Peyer's patch (tissue), 4 donors: ENCODE measurements at regions not wholly inside any gene's neighbourhood (a gene's known extent, or its start where the extent isn't known, plus 50 kb on each side); places are given as distances from the start of the nearest gene placed in this dataset.

ENCODE experiments used
- DNase-seq, 3 donors: peaks; one replicate each; pipeline ENCODE4 v3.0.0-alpha.2; 2017 to 2019
- H3K27ac ChIP-seq, 4 donors: fragments of 200-600 bp; sonication (generic); one replicate each; pipeline ENCODE4 v1.5.1; 2016 to 2019
- H3K27me3 ChIP-seq, 2 donors: fragments of 200-600 bp; sonication (generic); one replicate each; pipeline ENCODE4 v1.5.1; 2019
- H3K36me3 ChIP-seq, 3 donors: fragments of 200-600 bp; sonication (generic); one replicate each; pipeline ENCODE4 v1.5.1; 2016 to 2019
- H3K4me1 ChIP-seq, 4 donors: fragments of 200-600 bp; sonication (generic); one replicate each; pipeline ENCODE4 v1.5.1; 2016 to 2019
- H3K4me3 ChIP-seq, 4 donors: fragments of 200-600 bp; sonication (generic); 1 replicate in 3 of 4; 2 replicates in 1 of 4; pipeline ENCODE4 v1.5.1; 2016 to 2019; ENCODE audit warnings: mild to moderate bottlenecking in 1 of 4
- H3K9me3 ChIP-seq, 4 donors: fragments of 200-600 bp; sonication (generic); one replicate each; pipeline ENCODE4 v1.5.1; 2016 to 2019; ENCODE audit warnings: mild to moderate bottlenecking in 1 of 4
- POLR2A ChIP-seq, 2 donors: fragments of 450-650 bp; IDR thresholded peaks; one replicate each; pipeline ENCODE4 v1.5.1; 2017; ENCODE audit warnings: antibody characterized with exemption in 2 of 2, mild to moderate bottlenecking in 2 of 2, moderate library complexity in 2 of 2
- TF ChIP-seq, protein P1 (sequence below), 6 experiments: fragments of 450-650 bp in 4 of 6; fragments of 200-600 bp in 2 of 6; sonication (generic) in 1 of 6; IDR thresholded peaks; one replicate each; pipeline ENCODE4 v1.5.1; 2017 to 2019; ENCODE audit warnings: antibody characterized with exemption in 6 of 6, mild to moderate bottlenecking in 3 of 6, moderate library complexity in 1 of 6

DNA sequence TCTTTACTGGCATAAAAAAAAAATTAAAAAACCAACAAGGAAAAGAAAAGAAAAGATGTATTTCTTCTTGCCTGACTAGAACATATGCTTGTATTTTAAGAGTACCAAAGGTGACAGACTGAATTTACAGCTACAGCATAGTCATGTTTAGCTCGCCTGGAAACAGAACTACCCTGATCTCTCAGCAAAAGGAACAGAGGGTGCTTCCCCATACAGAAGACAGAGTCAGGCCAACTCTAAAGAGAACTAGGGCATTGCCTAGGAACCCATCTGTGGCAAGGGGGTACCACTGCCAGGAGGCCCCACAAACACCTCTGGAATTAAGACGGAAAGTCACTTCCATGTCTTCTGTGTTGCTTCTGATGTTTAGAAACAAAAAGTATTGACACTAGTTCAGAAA is 252.1 kb upstream of the STARD13 start:
- Histone ChIP-seq H3K27me3 (no peaks in the 10 kb centered on the region), H3K4me3 (no peak overlapping the region), H3K27ac (peak overlapping the region in 2 of 4 donors; percentile 17 to 69), H3K9me3 (no peaks in the 10 kb centered on the region), H3K36me3 (no peaks in the 10 kb centered on the region), H3K4me1 (peaks cover 0 to 8% (median 3%) of the 10 kb centered on the region in 4 donors)
- TF ChIP-seq, protein P1, sequence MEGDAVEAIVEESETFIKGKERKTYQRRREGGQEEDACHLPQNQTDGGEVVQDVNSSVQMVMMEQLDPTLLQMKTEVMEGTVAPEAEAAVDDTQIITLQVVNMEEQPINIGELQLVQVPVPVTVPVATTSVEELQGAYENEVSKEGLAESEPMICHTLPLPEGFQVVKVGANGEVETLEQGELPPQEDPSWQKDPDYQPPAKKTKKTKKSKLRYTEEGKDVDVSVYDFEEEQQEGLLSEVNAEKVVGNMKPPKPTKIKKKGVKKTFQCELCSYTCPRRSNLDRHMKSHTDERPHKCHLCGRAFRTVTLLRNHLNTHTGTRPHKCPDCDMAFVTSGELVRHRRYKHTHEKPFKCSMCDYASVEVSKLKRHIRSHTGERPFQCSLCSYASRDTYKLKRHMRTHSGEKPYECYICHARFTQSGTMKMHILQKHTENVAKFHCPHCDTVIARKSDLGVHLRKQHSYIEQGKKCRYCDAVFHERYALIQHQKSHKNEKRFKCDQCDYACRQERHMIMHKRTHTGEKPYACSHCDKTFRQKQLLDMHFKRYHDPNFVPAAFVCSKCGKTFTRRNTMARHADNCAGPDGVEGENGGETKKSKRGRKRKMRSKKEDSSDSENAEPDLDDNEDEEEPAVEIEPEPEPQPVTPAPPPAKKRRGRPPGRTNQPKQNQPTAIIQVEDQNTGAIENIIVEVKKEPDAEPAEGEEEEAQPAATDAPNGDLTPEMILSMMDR (IDR thresholded peaks at IDR 0.05) = no peak
- no peak for TF ChIP-seq POLR2A (IDR thresholded peaks at IDR 0.05)
- DNase-seq = no peak

DNA sequence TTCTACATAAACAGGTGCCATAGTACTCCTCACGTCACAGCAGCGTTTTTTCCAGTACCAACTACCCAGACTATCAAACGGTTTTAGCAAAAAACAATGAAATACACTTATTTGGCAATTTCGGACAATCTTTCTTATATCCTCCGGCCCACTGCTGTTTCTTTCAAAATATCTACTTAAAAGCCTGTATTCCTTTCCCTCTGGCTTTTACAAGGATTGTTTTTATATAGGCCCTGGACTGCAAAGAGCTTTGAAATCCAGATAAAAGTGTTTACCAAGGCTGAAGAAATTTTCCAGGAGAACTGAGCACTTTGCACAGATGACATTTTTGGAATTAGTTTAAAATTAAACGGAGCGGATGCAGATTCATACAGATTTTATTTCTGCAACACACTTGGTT is 255.9 kb upstream of the STARD13 start:
- peak overlapping the region in 2 of 4 donors; percentile 49 to 55 for H3K4me3 ChIP-seq
- TF ChIP-seq, protein P1 (IDR thresholded peaks at IDR 0.05) = no peak
- no peaks in the 10 kb centered on the region for H3K27me3 ChIP-seq
- H3K36me3 ChIP-seq = no peaks in the 10 kb centered on the region
- DNase-seq = no peak
- peak overlapping the region; percentile 81 to 98 (median 96) for H3K27ac ChIP-seq
- H3K4me1 ChIP-seq = peaks cover 0 to 18% (median 6%) of the 10 kb centered on the region in 4 donors
- H3K9me3 ChIP-seq = no peaks in the 10 kb centered on the region

DNA sequence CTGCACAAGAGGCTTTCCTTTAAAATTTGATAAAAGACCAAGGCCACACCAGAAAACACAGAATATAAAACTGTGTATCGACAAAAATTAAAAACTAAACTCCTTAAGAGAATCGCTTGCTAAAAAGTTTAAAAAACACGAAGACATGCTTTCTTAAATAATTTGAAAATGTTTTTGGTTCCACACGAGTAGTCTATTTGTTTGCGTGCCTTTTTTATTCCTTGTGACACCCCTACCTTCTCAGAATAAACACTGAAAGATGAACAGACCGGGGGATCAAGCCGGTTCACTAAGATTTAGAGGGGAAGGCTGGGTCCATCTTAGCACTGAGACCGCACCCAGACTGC is 256.4 kb upstream of the STARD13 start:
- no peaks in the 10 kb centered on the region for H3K36me3 ChIP-seq
- no peak for TF ChIP-seq POLR2A (IDR thresholded peaks at IDR 0.05)
- peak overlapping the region; percentile 43 to 56 (median 52) for H3K4me3 ChIP-seq
- peaks cover 0 to 18% (median 6%) of the 10 kb centered on the region in 4 donors for H3K4me1 ChIP-seq
- peak overlapping the region; percentile 81 to 98 (median 96) for H3K27ac ChIP-seq
- no peaks in the 10 kb centered on the region for H3K27me3 ChIP-seq
- no peaks in the 10 kb centered on the region for H3K9me3 ChIP-seq
- DNase-seq = no peak

DNA sequence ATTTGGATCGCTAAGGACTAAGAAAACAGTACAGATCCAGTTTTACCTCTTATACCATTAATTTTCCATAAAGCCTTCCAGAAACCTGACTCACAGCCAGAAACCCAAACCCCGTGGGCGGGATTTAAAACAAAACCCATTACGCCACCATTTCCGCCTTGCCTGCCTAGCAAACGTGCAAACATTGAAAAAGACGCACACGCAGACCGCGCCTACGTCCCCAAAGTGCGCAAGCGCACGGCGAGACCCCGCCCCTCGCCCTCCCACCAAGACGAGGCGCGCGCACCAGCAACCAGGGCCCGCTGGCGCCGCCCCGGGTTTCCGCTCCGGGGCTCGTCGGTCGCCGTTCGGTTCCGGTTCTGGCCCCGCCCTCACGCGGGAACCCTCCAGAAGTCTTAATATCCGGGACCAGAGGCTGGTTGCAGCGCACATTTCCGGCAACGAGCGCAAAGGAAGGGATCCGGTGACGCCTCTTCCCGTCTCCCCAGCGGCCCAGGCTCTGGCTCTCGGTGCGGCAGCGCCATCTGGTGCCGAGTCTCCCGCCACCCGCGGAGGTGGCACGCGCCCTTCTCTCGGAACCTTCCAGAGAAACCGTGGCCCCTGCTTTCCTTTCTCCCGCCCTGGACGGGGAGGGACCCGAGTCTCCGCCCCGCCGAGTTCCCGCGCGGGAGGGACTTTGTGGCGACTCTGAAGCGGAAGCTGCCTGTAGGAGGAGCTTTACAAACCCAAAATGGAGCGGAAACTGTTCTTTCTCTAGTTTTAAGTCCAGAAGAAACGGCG is 256.9 kb upstream of the STARD13 start:
- TF ChIP-seq, protein P1 (IDR thresholded peaks at IDR 0.05) = peak; percentile 58 to 96 (median 82)
- peak; percentile 33 to 64 for TF ChIP-seq POLR2A (IDR thresholded peaks at IDR 0.05)
- peaks cover 0 to 18% (median 6%) of the 10 kb centered on the region in 4 donors for H3K4me1 ChIP-seq
- H3K27me3 ChIP-seq = no peaks in the 10 kb centered on the region
- H3K4me3 ChIP-seq = peak overlapping the region; percentile 43 to 56 (median 52)
- H3K36me3 ChIP-seq = no peaks in the 10 kb centered on the region
- peak; percentile 96 to 99 (median 99) for DNase-seq
- peak overlapping the region; percentile 81 to 98 (median 96) for H3K27ac ChIP-seq
- no peaks in the 10 kb centered on the region for H3K9me3 ChIP-seq

DNA sequence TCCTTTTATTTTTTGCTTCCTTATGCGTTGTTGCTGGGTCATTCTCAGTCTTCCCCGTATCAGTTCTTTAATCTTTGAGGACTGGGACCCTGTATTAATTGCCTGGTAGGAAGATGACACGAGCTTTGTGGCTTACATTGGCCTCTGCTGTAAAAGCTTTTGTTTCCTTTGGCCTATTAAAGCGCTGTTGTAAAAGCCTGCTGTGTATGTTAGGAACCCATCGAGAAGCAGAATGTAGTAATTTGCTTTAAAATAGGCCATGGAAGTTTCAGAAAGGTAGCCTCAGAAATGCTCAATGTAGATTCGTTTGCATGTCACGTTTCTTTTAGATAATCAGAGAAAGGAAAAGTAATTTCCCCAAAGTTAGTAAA is 257.5 kb upstream of the STARD13 start:
- Histone ChIP-seq H3K9me3 (no peaks in the 10 kb centered on the region), H3K27ac (peak overlapping the region; percentile 81 to 98 (median 96)), H3K27me3 (no peaks in the 10 kb centered on the region), H3K36me3 (no peaks in the 10 kb centered on the region), H3K4me3 (peak overlapping the region; percentile 43 to 56 (median 52)), H3K4me1 (peaks cover 0 to 18% (median 7%) of the 10 kb centered on the region in 4 donors)
- no peak for TF ChIP-seq POLR2A (IDR thresholded peaks at IDR 0.05)
- TF ChIP-seq, protein P1 (IDR thresholded peaks at IDR 0.05) = no peak
- DNase-seq = no peak

DNA sequence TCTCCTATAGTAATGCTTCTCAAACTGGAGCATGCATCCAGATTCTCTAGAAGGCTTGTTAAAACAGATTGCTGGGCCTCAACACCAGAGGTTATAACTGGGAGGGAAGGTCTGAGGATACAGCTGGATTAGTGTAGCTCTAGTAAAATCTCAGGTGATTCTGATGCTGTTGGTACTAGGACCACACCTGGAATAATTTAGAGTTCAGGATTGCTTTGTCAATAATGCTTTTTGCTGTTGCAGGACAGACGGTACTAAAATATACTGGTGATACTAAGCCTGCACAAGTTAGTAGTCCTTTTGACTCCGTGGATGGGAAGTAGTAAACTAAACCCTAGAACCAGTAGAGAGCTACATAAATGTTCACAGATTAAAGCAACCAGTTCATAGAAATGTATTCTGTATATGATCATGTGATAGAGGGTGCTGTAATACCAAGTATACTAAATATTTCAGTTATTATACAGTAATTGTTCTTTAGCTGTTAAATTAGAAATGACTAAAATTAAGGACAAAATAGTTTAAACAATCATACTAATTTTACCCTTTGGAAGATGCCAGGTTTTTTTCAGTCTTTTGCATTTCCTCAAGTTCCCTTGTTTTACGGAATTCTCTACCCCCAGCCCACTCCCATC is 258.2 kb upstream of the STARD13 start:
- TF ChIP-seq, protein P1 (IDR thresholded peaks at IDR 0.05) = no peak
- no peak for TF ChIP-seq POLR2A (IDR thresholded peaks at IDR 0.05)
- Histone ChIP-seq H3K9me3 (no peaks in the 10 kb centered on the region), H3K27me3 (no peaks in the 10 kb centered on the region), H3K27ac (peak overlapping the region; percentile 81 to 98 (median 96)), H3K4me3 (peak overlapping the region in 3 of 4 donors; percentile 43 to 56 (median 55)), H3K4me1 (peaks cover 0 to 18% (median 8%) of the 10 kb centered on the region in 4 donors), H3K36me3 (no peaks in the 10 kb centered on the region)
- DNase-seq = no peak
